SK-N-SH treated with all-trans-retinoic acid at 6 μM for 48 hours (cell line): ENCODE measurements at regions not wholly inside any gene's neighbourhood (a gene's known extent, or its start where the extent isn't known, plus 50 kb on each side); places are given as distances from the start of the nearest gene placed in this dataset.

ENCODE experiments used
- ATAC-seq: fragments of 200-7000 bp; cut with Tn5 transposase; 3 replicates; pipeline ENCODE4 v1.9.1; 2020; ENCODE audit warnings: mild to moderate bottlenecking, moderate library complexity
- ARNTL ChIP-seq: fragments of 450-650 bp; formaldehyde crosslinking; IDR thresholded peaks from 2 replicates; pipeline ENCODE4 v1.5.0; 2020; ENCODE audit warnings: low read depth, mild to moderate bottlenecking, moderate library complexity, borderline replicate concordance
- BACH2 ChIP-seq: fragments of 250-450 bp; sonication (Bioruptor Pico); IDR thresholded peaks from 2 replicates; pipeline ENCODE4 v1.9.0; 2021; ENCODE audit warnings: mild to moderate bottlenecking, borderline replicate concordance
- CSDC2 ChIP-seq: fragments of 250-450 bp; sonication (Bioruptor Pico); IDR thresholded peaks from 2 replicates; pipeline ENCODE4 v1.5.0; 2020; ENCODE audit warnings: mild to moderate bottlenecking, moderate library complexity
- CSRNP3 ChIP-seq: fragments of 250-450 bp; sonication (Bioruptor Pico); IDR thresholded peaks from 2 replicates; pipeline ENCODE4 v1.5.1; 2021; ENCODE audit warnings: mild to moderate bottlenecking, moderate library complexity
- GLIS3 ChIP-seq: fragments of 250-450 bp; sonication (Bioruptor Pico); IDR thresholded peaks from 2 replicates; pipeline ENCODE4 v1.5.0; 2020; ENCODE audit warnings: mild to moderate bottlenecking, moderate library complexity
- ISL1 ChIP-seq: fragments of 250-450 bp; sonication (Bioruptor Pico); IDR thresholded peaks from 2 replicates; pipeline ENCODE4 v2.1.2; 2022; ENCODE audit warnings: mild to moderate bottlenecking, moderate library complexity
- OSR1 ChIP-seq: fragments of 250-450 bp; sonication (Bioruptor Pico); IDR thresholded peaks from 2 replicates; pipeline ENCODE4 v1.8.0; 2022; ENCODE audit warnings: moderate library complexity, mild to moderate bottlenecking, inconsistent platforms
- PATZ1 ChIP-seq: fragments of 250-450 bp; sonication (Bioruptor Pico); IDR thresholded peaks from 2 replicates; pipeline ENCODE4 v1.8.0; 2020; ENCODE audit warnings: mild to moderate bottlenecking, moderate library complexity, borderline replicate concordance
- POU6F1 ChIP-seq: fragments of 250-450 bp; sonication (Bioruptor Pico); IDR thresholded peaks from 2 replicates; pipeline ENCODE4 v1.8.0; 2021; ENCODE audit warnings: low read depth, mild to moderate bottlenecking, moderate library complexity, borderline replicate concordance
- PPARA ChIP-seq: fragments of 250-450 bp; sonication (Bioruptor Pico); IDR thresholded peaks from 2 replicates; pipeline ENCODE4 v1.5.0; 2020; ENCODE audit warnings: mild to moderate bottlenecking, borderline replicate concordance
- RARB ChIP-seq: fragments of 250-450 bp; sonication (Bioruptor Pico); IDR thresholded peaks from 2 replicates; pipeline ENCODE4 v1.8.0; 2021; ENCODE audit warnings: mild to moderate bottlenecking, moderate library complexity
- SNAI2 ChIP-seq: fragments of 250-450 bp; sonication (Bioruptor Pico); IDR thresholded peaks from 2 replicates; pipeline ENCODE4 v1.5.0; 2020; ENCODE audit warnings: mild to moderate bottlenecking, moderate library complexity
- TCF4 ChIP-seq: fragments of 250-450 bp; sonication (Bioruptor Pico); IDR thresholded peaks from 2 replicates; pipeline ENCODE4 v1.8.0; 2021; ENCODE audit warnings: mild to moderate bottlenecking, moderate library complexity, borderline replicate concordance
- TOX ChIP-seq: fragments of 250-450 bp; sonication (Bioruptor Pico); IDR thresholded peaks from 2 replicates; pipeline ENCODE4 v1.8.0; 2021; ENCODE audit warnings: mild to moderate bottlenecking, moderate library complexity, borderline replicate concordance
- TSHZ2 ChIP-seq: fragments of 250-450 bp; sonication (Bioruptor Pico); IDR thresholded peaks from 2 replicates; pipeline ENCODE4 v1.5.0; 2020; ENCODE audit warnings: mild to moderate bottlenecking, moderate library complexity
- ZC3H10 ChIP-seq: fragments of 250-450 bp; sonication (Bioruptor Pico); IDR thresholded peaks from 2 replicates; pipeline ENCODE4 v1.5.1; 2021; ENCODE audit warnings: mild to moderate bottlenecking, moderate library complexity
- ZFP3 ChIP-seq: fragments of 250-450 bp; sonication (Bioruptor Pico); IDR thresholded peaks from 2 replicates; pipeline ENCODE4 v1.5.0; 2020; ENCODE audit warnings: mild to moderate bottlenecking, moderate library complexity
- ZFP30 ChIP-seq: fragments of 450-650 bp; formaldehyde crosslinking; IDR thresholded peaks from 2 replicates; pipeline ENCODE4 v1.5.0; 2022; ENCODE audit warnings: mild to moderate bottlenecking, moderate library complexity
- ZNF565 ChIP-seq: fragments of 450-650 bp; formaldehyde crosslinking; conservative IDR thresholded peaks from 2 replicates; pipeline ENCODE4 v1.5.0; 2020; ENCODE audit warnings: low read depth, mild to moderate bottlenecking, moderate library complexity
- ZNF70 ChIP-seq: fragments of 450-650 bp; formaldehyde crosslinking; IDR thresholded peaks from 2 replicates; pipeline ENCODE4 v1.5.0; 2020; ENCODE audit warnings: mild to moderate bottlenecking, moderate library complexity
- ZNF8 ChIP-seq: fragments of 450-650 bp; formaldehyde crosslinking; IDR thresholded peaks from 2 replicates; pipeline ENCODE4 v1.5.0; 2020; ENCODE audit warnings: mild to moderate bottlenecking, moderate library complexity

- peak; percentile 64 for ATAC-seq
- no peak for TF ChIP-seq PPARA (CRISPR knock-in tag)
- no peak for TF ChIP-seq RARB (CRISPR knock-in tag)
- TF ChIP-seq OSR1 (CRISPR knock-in tag), result no peak
- no peak for TF ChIP-seq BACH2 (CRISPR knock-in tag)
- no peak for TF ChIP-seq ZNF8 (CRISPR knock-in tag)
- TF ChIP-seq ZFP30 (CRISPR knock-in tag), result no peak
- TF ChIP-seq PATZ1, result no peak
- TF ChIP-seq TSHZ2 (CRISPR knock-in tag), result no peak
- TF ChIP-seq ISL1 (CRISPR knock-in tag), result no peak
These were observed 1249.0 kb upstream of the CITED2 start for GRCh38 chr6:140623498-140623897.

- TF ChIP-seq SNAI2 (CRISPR knock-in tag) (no peak), ZNF8 (CRISPR knock-in tag) (no peak), TCF4 (no peak), POU6F1 (CRISPR knock-in tag) (no peak), RARB (CRISPR knock-in tag) (no peak), ZFP3 (CRISPR knock-in tag) (no peak), TOX (CRISPR knock-in tag) (no peak)
- no peak for ATAC-seq
These were observed 1246.0 kb upstream of the CITED2 start for GRCh38 chr6:140620496-140620895.

GRCh38 chr6:140609956-140610355 lies 1235.5 kb upstream of the CITED2 start:
- no peak for TF ChIP-seq ZNF8 (CRISPR knock-in tag)
- no peak for TF ChIP-seq ZNF70 (CRISPR knock-in tag)
- TF ChIP-seq BACH2 (CRISPR knock-in tag), result no peak
- no peak for TF ChIP-seq TSHZ2 (CRISPR knock-in tag)
- peak; percentile 81 for ATAC-seq

- no peak; the same call in 2 of the 3 replicates for ATAC-seq
- no peak for TF ChIP-seq GLIS3 (CRISPR knock-in tag)
- no peak for TF ChIP-seq ZFP30 (CRISPR knock-in tag)
- no peak for TF ChIP-seq OSR1 (CRISPR knock-in tag)
- no peak for TF ChIP-seq POU6F1 (CRISPR knock-in tag)
- no peak for TF ChIP-seq TOX (CRISPR knock-in tag)
- TF ChIP-seq SNAI2 (CRISPR knock-in tag), result no peak
- TF ChIP-seq TCF4, result no peak
- TF ChIP-seq ISL1 (CRISPR knock-in tag), result no peak
- no peak for TF ChIP-seq CSDC2
- TF ChIP-seq ZC3H10 (CRISPR knock-in tag), result no peak
- no peak for TF ChIP-seq PATZ1
- no peak for TF ChIP-seq ZNF70 (CRISPR knock-in tag)
- TF ChIP-seq CSRNP3 (CRISPR knock-in tag), result no peak
- no peak for TF ChIP-seq ZFP3 (CRISPR knock-in tag)
- TF ChIP-seq ARNTL (CRISPR knock-in tag), result no peak
- TF ChIP-seq ZNF565 (CRISPR knock-in tag), result no peak
These were observed 1234.9 kb upstream of the CITED2 start for GRCh38 chr6:140609321-140609720.
